ENCODE measurements at regions not wholly inside any gene's neighbourhood (a gene's known extent, or its start where the extent isn't known, plus 50 kb on each side); places are given as distances from the start of the nearest gene placed in this dataset.

DNA sequence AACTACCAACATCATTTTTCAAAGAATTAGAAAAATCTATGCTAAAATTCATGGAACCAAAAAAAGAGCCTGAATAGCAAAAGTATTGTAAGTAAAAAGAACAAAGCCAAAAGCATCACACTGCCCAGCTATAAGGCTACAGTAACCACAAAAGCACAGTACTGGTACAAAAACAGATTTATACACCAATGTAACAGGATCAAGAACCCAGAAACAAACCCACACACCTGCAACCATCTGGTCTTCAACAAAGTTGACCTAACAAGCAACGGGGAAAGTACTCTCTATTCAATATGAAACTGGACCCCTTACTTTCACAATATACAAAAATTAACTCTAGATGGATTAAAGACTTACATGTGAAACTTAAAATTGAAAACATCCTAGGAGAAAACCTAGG lies 94.2 kb upstream of the TARS1 start:
- no peak overlapping the region for H3K4me2 ChIP-seq (ENCODE audit: low read length)
- H3K4me3 ChIP-seq (ENCODE audit: low read length) = no peak overlapping the region
- no peaks in the 10 kb centered on the region for H3K9me2 ChIP-seq (replicated peaks; ENCODE audit: control insufficient read depth, low read length)
- H3K36me3 ChIP-seq (ENCODE audit: control insufficient read depth, low read length) = no peaks in the 10 kb centered on the region
- no peaks in the 10 kb centered on the region for H3K4me1 ChIP-seq (ENCODE audit: control insufficient read depth, low read length)
- no peaks in the 10 kb centered on the region for H3K27me3 ChIP-seq (ENCODE audit: control insufficient read depth, low read length)
- TF ChIP-seq EZH2phosphoT487 (IDR thresholded peaks at IDR 0.05; ENCODE audit: borderline replicate concordance, low read length) (no peak), CTCF (IDR thresholded peaks at IDR 0.05; ENCODE audit: low read depth, low read length, poor library complexity, severe bottlenecking) (no peak)
- no peaks in the 10 kb centered on the region for H3K9me3 ChIP-seq (ENCODE audit: control insufficient read depth, insufficient read depth, low read length)
- no peaks in the 10 kb centered on the region for H4K20me1 ChIP-seq (ENCODE audit: control insufficient read depth, insufficient read depth, low read depth, low read length)
- no peak overlapping the region for H3K27ac ChIP-seq (ENCODE audit: low read depth, low read length)
- no peaks in the 10 kb centered on the region for H3F3A ChIP-seq (ENCODE audit: control insufficient read depth, insufficient read depth)
- H3K79me2 ChIP-seq (ENCODE audit: control insufficient read depth, low read length) = no peaks in the 10 kb centered on the region

DNA sequence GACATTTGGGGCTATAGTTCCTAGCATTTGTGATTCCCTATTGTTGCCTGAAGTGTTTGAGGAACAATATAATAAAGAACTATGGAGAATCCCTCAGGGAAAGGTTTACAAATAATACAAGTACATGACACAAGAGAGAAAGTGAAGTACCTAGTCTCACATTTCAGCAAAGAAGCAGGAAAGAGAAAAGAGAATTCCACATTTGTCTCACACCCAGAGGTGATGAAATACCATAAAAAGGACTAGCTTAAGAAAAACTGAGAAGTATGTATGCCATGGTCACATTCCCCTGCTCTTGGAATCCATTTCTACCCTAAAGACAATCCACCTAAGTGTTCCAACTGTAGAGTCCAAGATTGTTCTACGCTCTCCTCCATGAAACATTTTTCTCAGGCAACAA lies 79.0 kb upstream of the TARS1 start:
- no peak overlapping the region for H3K4me2 ChIP-seq (ENCODE audit: low read length)
- no peaks in the 10 kb centered on the region for H3K4me1 ChIP-seq (ENCODE audit: control insufficient read depth, low read length)
- H3K9me2 ChIP-seq (replicated peaks; ENCODE audit: control insufficient read depth, low read length) = no peaks in the 10 kb centered on the region
- no peaks in the 10 kb centered on the region for H3F3A ChIP-seq (ENCODE audit: control insufficient read depth, insufficient read depth)
- TF ChIP-seq CTCF (IDR thresholded peaks at IDR 0.05; ENCODE audit: low read depth, low read length, poor library complexity, severe bottlenecking) (no peak), EZH2phosphoT487 (IDR thresholded peaks at IDR 0.05; ENCODE audit: borderline replicate concordance, low read length) (no peak)
- no peaks in the 10 kb centered on the region for H4K20me1 ChIP-seq (ENCODE audit: control insufficient read depth, insufficient read depth, low read depth, low read length)
- H3K27me3 ChIP-seq (ENCODE audit: control insufficient read depth, low read length) = no peaks in the 10 kb centered on the region
- H3K27ac ChIP-seq (ENCODE audit: low read depth, low read length) = no peak overlapping the region
- no peak overlapping the region for H3K4me3 ChIP-seq (ENCODE audit: low read length)
- no peaks in the 10 kb centered on the region for H3K36me3 ChIP-seq (ENCODE audit: control insufficient read depth, low read length)
- H3K9me3 ChIP-seq (ENCODE audit: control insufficient read depth, insufficient read depth, low read length) = no peaks in the 10 kb centered on the region
- no peaks in the 10 kb centered on the region for H3K79me2 ChIP-seq (ENCODE audit: control insufficient read depth, low read length)

DNA sequence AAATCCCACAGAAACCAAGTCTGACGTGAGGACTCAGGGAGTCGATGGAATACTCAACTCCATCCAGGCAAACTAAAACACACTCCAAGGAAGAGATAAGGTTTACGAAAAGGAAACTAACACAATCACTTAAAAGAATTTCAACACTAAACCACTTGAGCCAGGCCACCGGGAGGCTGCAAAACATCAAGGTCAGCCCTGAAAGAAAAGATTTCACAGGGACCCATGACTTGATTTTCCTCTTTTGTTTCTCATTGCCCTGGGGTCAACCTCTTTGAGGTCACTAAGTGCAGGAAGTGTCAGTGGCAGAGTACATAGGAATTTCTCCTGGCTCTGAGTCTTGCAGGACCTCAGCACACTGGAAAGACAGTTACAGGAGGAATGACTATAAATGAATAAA lies 77.8 kb upstream of the TARS1 start:
- TF ChIP-seq CTCF (IDR thresholded peaks at IDR 0.05; ENCODE audit: low read depth, low read length, poor library complexity, severe bottlenecking) (no peak), EZH2phosphoT487 (IDR thresholded peaks at IDR 0.05; ENCODE audit: borderline replicate concordance, low read length) (no peak)
- Histone ChIP-seq H3K27me3 (ENCODE audit: control insufficient read depth, low read length) (no peaks in the 10 kb centered on the region), H3K4me2 (ENCODE audit: low read length) (no peak overlapping the region)

DNA sequence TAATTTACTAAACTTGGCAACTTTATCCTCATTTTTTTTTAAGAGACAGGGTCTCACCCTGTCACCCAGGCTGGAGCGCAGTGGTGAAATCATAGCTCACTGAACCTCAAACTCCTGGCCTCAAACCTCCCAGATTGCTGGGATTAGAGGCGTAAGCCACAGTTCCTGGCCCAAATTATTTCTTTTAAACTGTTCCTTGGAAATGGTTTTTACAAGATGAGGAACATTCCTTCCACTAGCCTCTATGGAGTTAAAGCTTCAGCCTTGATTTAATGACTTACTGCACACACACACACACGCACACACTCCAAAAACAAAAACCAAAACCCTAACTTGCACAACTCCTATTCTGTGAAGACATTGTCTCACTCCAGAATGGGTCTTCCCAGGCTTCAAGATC lies 77.2 kb upstream of the TARS1 start:
- Histone ChIP-seq H3K27me3 (ENCODE audit: control insufficient read depth, low read length) (no peaks in the 10 kb centered on the region), H3K4me1 (ENCODE audit: control insufficient read depth, low read length) (no peaks in the 10 kb centered on the region), H3K79me2 (ENCODE audit: control insufficient read depth, low read length) (no peaks in the 10 kb centered on the region), H3F3A (ENCODE audit: control insufficient read depth, insufficient read depth) (no peaks in the 10 kb centered on the region), H3K4me3 (ENCODE audit: low read length) (no peak overlapping the region), H3K9me3 (ENCODE audit: control insufficient read depth, insufficient read depth, low read length) (no peaks in the 10 kb centered on the region), H3K9me2 (replicated peaks; ENCODE audit: control insufficient read depth, low read length) (no peaks in the 10 kb centered on the region), H3K4me2 (ENCODE audit: low read length) (no peak overlapping the region), H3K36me3 (ENCODE audit: control insufficient read depth, low read length) (no peaks in the 10 kb centered on the region), H4K20me1 (ENCODE audit: control insufficient read depth, insufficient read depth, low read depth, low read length) (no peaks in the 10 kb centered on the region), H3K27ac (ENCODE audit: low read depth, low read length) (no peak overlapping the region)
- TF ChIP-seq EZH2phosphoT487 (IDR thresholded peaks at IDR 0.05; ENCODE audit: borderline replicate concordance, low read length) (no peak), CTCF (IDR thresholded peaks at IDR 0.05; ENCODE audit: low read depth, low read length, poor library complexity, severe bottlenecking) (no peak)

More for the DNA sequence above, 77.8 kb upstream of the TARS1 start:
- Histone ChIP-seq H3F3A (ENCODE audit: control insufficient read depth, insufficient read depth) (no peaks in the 10 kb centered on the region), H3K27ac (ENCODE audit: low read depth, low read length) (no peak overlapping the region), H3K36me3 (ENCODE audit: control insufficient read depth, low read length) (no peaks in the 10 kb centered on the region), H3K9me2 (replicated peaks; ENCODE audit: control insufficient read depth, low read length) (no peaks in the 10 kb centered on the region), H3K9me3 (ENCODE audit: control insufficient read depth, insufficient read depth, low read length) (no peaks in the 10 kb centered on the region), H4K20me1 (ENCODE audit: control insufficient read depth, insufficient read depth, low read depth, low read length) (no peaks in the 10 kb centered on the region), H3K4me3 (ENCODE audit: low read length) (no peak overlapping the region), H3K4me1 (ENCODE audit: control insufficient read depth, low read length) (no peaks in the 10 kb centered on the region), H3K79me2 (ENCODE audit: control insufficient read depth, low read length) (no peaks in the 10 kb centered on the region)

All from DOHH2 (cell line).